Right atrium auricular region (tissue), 2 donors: ENCODE measurements at regions not wholly inside any gene's neighbourhood (a gene's known extent, or its start where the extent isn't known, plus 50 kb on each side); places are given as distances from the start of the nearest gene placed in this dataset.
A peak's percentile ranks its signal among the peaks of the same experiment; 100 is the strongest.

Source experiments
- DNase-seq: peaks from one replicate; pipeline ENCODE4 v3.0.0-alpha.2; 2019; ENCODE audit warnings: low spot score
- H3K27ac ChIP-seq, 2 donors: fragments of 200-600 bp; sonication (generic); 1 replicate in 1 of 2; 2 replicates in 1 of 2; pipeline ENCODE4 v1.5.1; 2016 to 2019
- H3K27me3 ChIP-seq, 2 donors: fragments of 200-600 bp; sonication (generic); one replicate each; pipeline versions ENCODE4 v1.5.1 to v1.6.0; 2017 to 2019
- H3K36me3 ChIP-seq: fragments of 200-600 bp; sonication (generic); one replicate; pipeline ENCODE4 v1.5.1; 2016
- H3K4me1 ChIP-seq, 2 donors: fragments of 200-600 bp; sonication (generic); one replicate each; pipeline versions ENCODE4 v1.5.1 to v1.6.0; 2017 to 2019
- H3K4me3 ChIP-seq, 2 donors: fragments of 200-600 bp; sonication (generic); 1 replicate in 1 of 2; 2 replicates in 1 of 2; pipeline ENCODE4 v1.5.1; 2017 to 2019; ENCODE audit warnings: mild to moderate bottlenecking in 1 of 2, moderate library complexity in 1 of 2
- H3K9me3 ChIP-seq, 2 donors: fragments of 200-600 bp; sonication (generic); one replicate each; pipeline ENCODE4 v1.5.1; 2019
- TF ChIP-seq, protein P1 (sequence below), 2 donors: fragments of 200-600 bp; sonication (generic); IDR thresholded peaks; one replicate each; pipeline ENCODE4 v1.5.1; 2019; ENCODE audit warnings: antibody characterized with exemption in 2 of 2

DNA sequence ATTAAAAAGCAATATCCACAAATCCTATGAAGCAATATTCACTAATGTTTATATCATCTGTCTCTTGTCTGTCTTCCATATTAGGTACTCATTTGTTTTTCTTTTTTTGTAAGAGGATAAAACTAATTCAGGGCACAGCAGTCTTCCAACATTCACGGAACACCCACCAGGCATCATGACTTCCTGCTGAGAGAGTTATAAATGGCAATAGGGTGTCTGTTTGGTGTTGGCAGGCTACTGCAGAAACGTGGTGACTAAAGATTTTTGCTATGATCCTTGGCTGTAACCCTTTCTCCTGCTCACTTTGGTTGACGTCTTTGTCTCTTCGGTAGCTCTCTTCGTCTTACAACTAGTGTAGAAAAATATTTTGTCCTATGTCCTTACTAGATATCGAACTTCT lies 860.6 kb upstream of the MGAT4C start:
- TF ChIP-seq, protein P1, sequence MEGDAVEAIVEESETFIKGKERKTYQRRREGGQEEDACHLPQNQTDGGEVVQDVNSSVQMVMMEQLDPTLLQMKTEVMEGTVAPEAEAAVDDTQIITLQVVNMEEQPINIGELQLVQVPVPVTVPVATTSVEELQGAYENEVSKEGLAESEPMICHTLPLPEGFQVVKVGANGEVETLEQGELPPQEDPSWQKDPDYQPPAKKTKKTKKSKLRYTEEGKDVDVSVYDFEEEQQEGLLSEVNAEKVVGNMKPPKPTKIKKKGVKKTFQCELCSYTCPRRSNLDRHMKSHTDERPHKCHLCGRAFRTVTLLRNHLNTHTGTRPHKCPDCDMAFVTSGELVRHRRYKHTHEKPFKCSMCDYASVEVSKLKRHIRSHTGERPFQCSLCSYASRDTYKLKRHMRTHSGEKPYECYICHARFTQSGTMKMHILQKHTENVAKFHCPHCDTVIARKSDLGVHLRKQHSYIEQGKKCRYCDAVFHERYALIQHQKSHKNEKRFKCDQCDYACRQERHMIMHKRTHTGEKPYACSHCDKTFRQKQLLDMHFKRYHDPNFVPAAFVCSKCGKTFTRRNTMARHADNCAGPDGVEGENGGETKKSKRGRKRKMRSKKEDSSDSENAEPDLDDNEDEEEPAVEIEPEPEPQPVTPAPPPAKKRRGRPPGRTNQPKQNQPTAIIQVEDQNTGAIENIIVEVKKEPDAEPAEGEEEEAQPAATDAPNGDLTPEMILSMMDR (IDR thresholded peaks at IDR 0.05): no peak
- no peak overlapping the region for H3K4me3 ChIP-seq
- peak overlapping the region in 1 of 2 donors; percentile 59 for H3K27ac ChIP-seq
- H3K9me3 ChIP-seq: no peaks in the 10 kb centered on the region
- H3K27me3 ChIP-seq: no peaks in the 10 kb centered on the region
- peaks cover 0 to 8% of the 10 kb centered on the region in 2 donors for H3K4me1 ChIP-seq
- DNase-seq: no peak
- H3K36me3 ChIP-seq: no peaks in the 10 kb centered on the region

GRCh38 chr12:87112571-87113345 lies 856.6 kb upstream of the MGAT4C start:
- TF ChIP-seq, protein P1 (IDR thresholded peaks at IDR 0.05): no peak
- Histone ChIP-seq H3K27me3 (no peaks in the 10 kb centered on the region), H3K27ac (no peak overlapping the region)

DNA sequence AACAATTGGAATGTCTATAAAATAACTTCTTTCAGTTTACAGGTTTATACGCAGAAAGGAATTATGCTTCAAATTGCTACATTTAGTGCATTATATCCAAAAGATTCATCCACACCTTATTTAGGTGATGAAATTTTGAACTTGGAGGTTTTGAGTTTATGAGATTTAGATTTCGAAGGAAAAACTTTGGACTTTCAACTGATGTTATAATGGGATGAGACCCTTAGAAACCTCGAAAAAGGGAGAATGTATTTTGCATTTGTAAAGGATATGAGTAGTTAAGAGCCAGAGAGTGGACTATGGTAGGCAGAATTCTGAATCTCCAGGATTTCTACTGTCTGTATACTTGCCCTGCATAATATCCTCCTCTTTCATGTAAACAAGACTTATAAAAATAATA lies 851.6 kb upstream of the MGAT4C start:
- Histone ChIP-seq H3K36me3 (no peaks in the 10 kb centered on the region), H3K27ac (no peak overlapping the region), H3K4me1 (no peaks in the 10 kb centered on the region), H3K9me3 (no peaks in the 10 kb centered on the region), H3K4me3 (no peak overlapping the region), H3K27me3 (no peaks in the 10 kb centered on the region)
- DNase-seq: no peak
- TF ChIP-seq, protein P1 (IDR thresholded peaks at IDR 0.05): no peak

More at GRCh38 chr12:87112571-87113345, 856.6 kb upstream of the MGAT4C start:
- no peaks in the 10 kb centered on the region for H3K36me3 ChIP-seq
- no peak for DNase-seq
- H3K9me3 ChIP-seq: no peaks in the 10 kb centered on the region
- H3K4me1 ChIP-seq: peaks cover 0 to 8% of the 10 kb centered on the region in 2 donors
- H3K4me3 ChIP-seq: no peak overlapping the region

- TF ChIP-seq, protein P1 (IDR thresholded peaks at IDR 0.05): no peak
These were observed 851.1 kb upstream of the MGAT4C start for GRCh38 chr12:87107270-87107669.

DNA sequence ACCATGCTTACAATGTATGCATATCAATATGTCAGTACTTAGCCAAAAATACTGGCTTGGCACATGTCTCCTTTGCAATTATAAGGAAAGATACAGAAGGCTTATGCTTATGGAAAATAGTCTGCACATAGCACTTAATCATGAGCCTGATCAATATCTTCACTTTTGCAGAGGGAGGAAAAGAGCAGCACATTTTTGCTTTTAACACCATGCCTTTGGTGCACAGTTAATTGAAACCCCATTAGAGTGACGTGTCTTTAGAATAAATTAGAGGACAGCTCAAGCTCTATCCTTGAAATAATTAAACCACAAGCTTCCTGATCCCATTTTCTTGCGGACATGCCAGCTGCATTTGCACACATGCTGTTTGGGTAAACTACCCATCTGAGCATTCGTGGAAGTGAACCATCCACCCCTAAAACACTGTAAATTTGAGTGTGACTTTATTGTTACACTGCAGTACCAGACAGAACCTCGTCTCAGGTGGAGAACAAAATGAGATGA lies 839.9 kb upstream of the MGAT4C start:
- no peaks in the 10 kb centered on the region for H3K36me3 ChIP-seq
- no peak overlapping the region for H3K27ac ChIP-seq
- H3K4me1 ChIP-seq: no peaks in the 10 kb centered on the region
- TF ChIP-seq, protein P1 (IDR thresholded peaks at IDR 0.05): no peak
- no peak for DNase-seq
- H3K4me3 ChIP-seq: no peak overlapping the region
- no peaks in the 10 kb centered on the region for H3K27me3 ChIP-seq
- H3K9me3 ChIP-seq: no peaks in the 10 kb centered on the region

More at GRCh38 chr12:87107270-87107669, 851.1 kb upstream of the MGAT4C start:
- Histone ChIP-seq H3K4me1 (no peaks in the 10 kb centered on the region), H3K9me3 (no peaks in the 10 kb centered on the region), H3K36me3 (no peaks in the 10 kb centered on the region), H3K27ac (no peak overlapping the region), H3K27me3 (no peaks in the 10 kb centered on the region), H3K4me3 (no peak overlapping the region)
- DNase-seq: no peak
